ENCODE measurements at regions not wholly inside any gene's neighbourhood (a gene's known extent, or its start where the extent isn't known, plus 50 kb on each side); places are given as distances from the start of the nearest gene placed in this dataset.
"Not testable (repeated sequence)": the region's sequence is repeated elsewhere in the genome, so short reads cannot be mapped to it uniquely, and the experiment has no call there.

- in situ Hi-C loops (cut with MboI; ENCODE audit: low pct_unique_long_range_greater_than_20kb, low sequenced_read_pairs, unreplicated experiment) = no loop called here
- no peak for DNase-seq (ENCODE audit: low spot score)
- TF ChIP-seq CTCF (IDR thresholded peaks at IDR 0.05; ENCODE audit: extremely low read depth, insufficient read depth, missing control alignments) = no peak
These were observed 160.4 kb downstream of the ZFP64 start for GRCh38 chr20:52031206-52031562.

GRCh38 chr20:52029129-52029528 lies 162.4 kb downstream of the ZFP64 start:
- in situ Hi-C loops (cut with MboI; ENCODE audit: low pct_unique_long_range_greater_than_20kb, low sequenced_read_pairs, unreplicated experiment); DNase-seq (ENCODE audit: low spot score): not testable (repeated sequence)

GRCh38 chr20:52025938-52026337 lies 165.6 kb downstream of the ZFP64 start:
- DNase-seq (ENCODE audit: low spot score) = no peak
- in situ Hi-C loops (cut with MboI; ENCODE audit: low pct_unique_long_range_greater_than_20kb, low sequenced_read_pairs, unreplicated experiment) = no loop called here
- TF ChIP-seq CTCF (IDR thresholded peaks at IDR 0.05; ENCODE audit: extremely low read depth, insufficient read depth, missing control alignments) = no peak

- DNase-seq (ENCODE audit: low spot score) = no peak
- in situ Hi-C loops (cut with MboI; ENCODE audit: low pct_unique_long_range_greater_than_20kb, low sequenced_read_pairs, unreplicated experiment) = no loop called here
- no peak for TF ChIP-seq CTCF (IDR thresholded peaks at IDR 0.05; ENCODE audit: extremely low read depth, insufficient read depth, missing control alignments)
These were observed 172.3 kb downstream of the ZFP64 start for GRCh38 chr20:52019313-52019712.

- in situ Hi-C loops (cut with MboI; ENCODE audit: low pct_unique_long_range_greater_than_20kb, low sequenced_read_pairs, unreplicated experiment) = no loop called here
- no peak for DNase-seq (ENCODE audit: low spot score)
- TF ChIP-seq CTCF (IDR thresholded peaks at IDR 0.05; ENCODE audit: extremely low read depth, insufficient read depth, missing control alignments) = no peak
These were observed 173.8 kb downstream of the ZFP64 start for GRCh38 chr20:52017669-52018317.

- TF ChIP-seq CTCF (IDR thresholded peaks at IDR 0.05; ENCODE audit: extremely low read depth, insufficient read depth, missing control alignments) = no peak
- no peak for DNase-seq (ENCODE audit: low spot score)
- in situ Hi-C loops (cut with MboI; ENCODE audit: low pct_unique_long_range_greater_than_20kb, low sequenced_read_pairs, unreplicated experiment) = no loop called here
These were observed 175.6 kb downstream of the ZFP64 start for GRCh38 chr20:52016022-52016421.

GRCh38 chr20:52015155-52015554 lies 176.4 kb downstream of the ZFP64 start:
- no peak for DNase-seq (ENCODE audit: low spot score)
- in situ Hi-C loops (cut with MboI; ENCODE audit: low pct_unique_long_range_greater_than_20kb, low sequenced_read_pairs, unreplicated experiment) = no loop called here
- TF ChIP-seq CTCF (IDR thresholded peaks at IDR 0.05; ENCODE audit: extremely low read depth, insufficient read depth, missing control alignments) = no peak
